ENCODE measurements at regions not wholly inside any gene's neighbourhood (a gene's known extent, or its start where the extent isn't known, plus 50 kb on each side); places are given as distances from the start of the nearest gene placed in this dataset.
A peak's percentile ranks its signal among the peaks of the same experiment; 100 is the strongest.

- Histone ChIP-seq H3K4me3 (ENCODE audit: low read length, poor library complexity, severe bottlenecking) (no peak overlapping the region), H3K4me1 (ENCODE audit: insufficient read depth, low read length, poor library complexity, severe bottlenecking) (no peaks in the 10 kb centered on the region), H3K9me3 (ENCODE audit: insufficient read depth, low read depth, low read length) (no peaks in the 10 kb centered on the region), H3K79me2 (ENCODE audit: insufficient read depth, low read length) (no peaks in the 10 kb centered on the region), H3K36me3 (ENCODE audit: insufficient read depth, low read length) (no peaks in the 10 kb centered on the region), H3F3A (ENCODE audit: low read depth) (no peaks in the 10 kb centered on the region), H3K9ac (ENCODE audit: low read depth, low read length, poor library complexity, severe bottlenecking) (no peak overlapping the region), H3K4me2 (ENCODE audit: low read depth, low read length, poor library complexity, severe bottlenecking) (no peak overlapping the region), H2AFZ (ENCODE audit: low read length) (no peak overlapping the region), H3K27me3 (ENCODE audit: insufficient read depth, low read length, poor library complexity, severe bottlenecking) (no peaks in the 10 kb centered on the region), H3K9me2 (replicated peaks; ENCODE audit: low read depth, low read length) (no peaks in the 10 kb centered on the region), H4K20me1 (ENCODE audit: insufficient read depth, low read length, poor library complexity, severe bottlenecking) (no peaks in the 10 kb centered on the region)
- TF ChIP-seq EZH2phosphoT487 (IDR thresholded peaks at IDR 0.05; ENCODE audit: borderline replicate concordance), result no peak
- TF ChIP-seq CTCF (conservative IDR thresholded peaks at IDR 0.05; ENCODE audit: low read length), result no peak
Observed at GRCh38 chr1:194903524-194903923, 1704.7 kb downstream of the KCNT2 start.

- H3K36me3 ChIP-seq (ENCODE audit: insufficient read depth, low read length), result no peaks in the 10 kb centered on the region
- no peaks in the 10 kb centered on the region for H4K20me1 ChIP-seq (ENCODE audit: insufficient read depth, low read length, poor library complexity, severe bottlenecking)
- no peaks in the 10 kb centered on the region for H3K79me2 ChIP-seq (ENCODE audit: insufficient read depth, low read length)
- no peak overlapping the region for H3K9ac ChIP-seq (ENCODE audit: low read depth, low read length, poor library complexity, severe bottlenecking)
- no peak overlapping the region for H2AFZ ChIP-seq (ENCODE audit: low read length)
- H3K9me3 ChIP-seq (ENCODE audit: insufficient read depth, low read depth, low read length), result no peaks in the 10 kb centered on the region; the same call in 1 of the 2 replicates
- no peak overlapping the region for H3K4me3 ChIP-seq (ENCODE audit: low read length, poor library complexity, severe bottlenecking)
- no peaks in the 10 kb centered on the region for H3F3A ChIP-seq (ENCODE audit: low read depth)
- TF ChIP-seq EZH2phosphoT487 (IDR thresholded peaks at IDR 0.05; ENCODE audit: borderline replicate concordance) (no peak), CTCF (conservative IDR thresholded peaks at IDR 0.05; ENCODE audit: low read length) (no peak)
- H3K4me2 ChIP-seq (ENCODE audit: low read depth, low read length, poor library complexity, severe bottlenecking), result no peak overlapping the region
- no peaks in the 10 kb centered on the region for H3K27me3 ChIP-seq (ENCODE audit: insufficient read depth, low read length, poor library complexity, severe bottlenecking)
- no peaks in the 10 kb centered on the region for H3K4me1 ChIP-seq (ENCODE audit: insufficient read depth, low read length, poor library complexity, severe bottlenecking)
- no peaks in the 10 kb centered on the region for H3K9me2 ChIP-seq (replicated peaks; ENCODE audit: low read depth, low read length)
Observed at GRCh38 chr1:194889310-194889709, 1702.9 kb upstream of the B3GALT2 start.

GRCh38 chr1:194870860-194871259 lies 1684.4 kb upstream of the B3GALT2 start:
- Histone ChIP-seq H4K20me1 (ENCODE audit: insufficient read depth, low read length, poor library complexity, severe bottlenecking) (no peaks in the 10 kb centered on the region), H2AFZ (ENCODE audit: low read length) (no peak overlapping the region), H3K9ac (ENCODE audit: low read depth, low read length, poor library complexity, severe bottlenecking) (no peak overlapping the region), H3K4me3 (ENCODE audit: low read length, poor library complexity, severe bottlenecking) (no peak overlapping the region), H3K9me2 (replicated peaks; ENCODE audit: low read depth, low read length) (no peaks in the 10 kb centered on the region), H3K36me3 (ENCODE audit: insufficient read depth, low read length) (no peaks in the 10 kb centered on the region), H3K27me3 (ENCODE audit: insufficient read depth, low read length, poor library complexity, severe bottlenecking) (no peaks in the 10 kb centered on the region), H3K9me3 (ENCODE audit: insufficient read depth, low read depth, low read length) (no peaks in the 10 kb centered on the region), H3F3A (ENCODE audit: low read depth) (no peaks in the 10 kb centered on the region), H3K4me1 (ENCODE audit: insufficient read depth, low read length, poor library complexity, severe bottlenecking) (no peaks in the 10 kb centered on the region), H3K4me2 (ENCODE audit: low read depth, low read length, poor library complexity, severe bottlenecking) (no peak overlapping the region), H3K79me2 (ENCODE audit: insufficient read depth, low read length) (no peaks in the 10 kb centered on the region)
- TF ChIP-seq CTCF (conservative IDR thresholded peaks at IDR 0.05; ENCODE audit: low read length) (peak; percentile 42), EZH2phosphoT487 (IDR thresholded peaks at IDR 0.05; ENCODE audit: borderline replicate concordance) (no peak)

Data from Loucy (cell line).